Esophagus muscularis mucosa (tissue), 4 donors: ENCODE measurements at regions not wholly inside any gene's neighbourhood (a gene's known extent, or its start where the extent isn't known, plus 50 kb on each side); places are given as distances from the start of the nearest gene placed in this dataset.

Experiments used
- DNase-seq: peaks from one replicate; pipeline ENCODE4 v3.0.0-alpha.2; 2017; ENCODE audit errors: extremely low spot score
- H3K27ac ChIP-seq, 4 donors: fragments of 200-600 bp; sonication (generic); replicated peaks in 1 of 4; 1 replicate in 3 of 4; 2 replicates in 1 of 4; pipeline ENCODE4 v1.5.1; 2016 to 2019; ENCODE audit warnings: mild to moderate bottlenecking in 1 of 4
- H3K27me3 ChIP-seq, 4 donors: fragments of 200-600 bp; sonication (generic); one replicate each; pipeline versions ENCODE4 v1.5.1 to v1.6.0; 2016 to 2019
- H3K36me3 ChIP-seq, 4 donors: fragments of 200-600 bp; sonication (generic); one replicate each; pipeline ENCODE4 v1.5.1; 2016 to 2019
- H3K4me1 ChIP-seq, 4 donors: fragments of 200-600 bp; sonication (generic); one replicate each; pipeline ENCODE4 v1.5.1; 2016 to 2019
- H3K4me3 ChIP-seq, 4 donors: fragments of 200-600 bp; sonication (generic); 1 replicate in 2 of 4; 2 replicates in 2 of 4; pipeline ENCODE4 v1.5.1; 2016 to 2019; ENCODE audit warnings: mild to moderate bottlenecking in 4 of 4, moderate library complexity in 1 of 4
- H3K9me3 ChIP-seq, 4 donors: fragments of 200-600 bp; sonication (generic); 1 replicate in 3 of 4; 2 replicates in 1 of 4; pipeline ENCODE4 v1.5.1; 2016 to 2019
- CTCF ChIP-seq, 3 experiments: fragments of 200-600 bp in 2 of 3; fragments of 450-650 bp in 1 of 3; sonication (generic) in 2 of 3; IDR thresholded peaks; one replicate each; pipeline ENCODE4 v1.5.1; 2017 to 2019; ENCODE audit warnings: antibody characterized with exemption in 3 of 3, mild to moderate bottlenecking in 2 of 3, moderate library complexity in 1 of 3
- EP300 ChIP-seq: sonication (generic); formaldehyde crosslinking; IDR thresholded peaks from one replicate; pipeline ENCODE4 v1.6.1; 2017; ENCODE audit warnings: antibody characterized with exemption
- POLR2A ChIP-seq: fragments of 450-650 bp; IDR thresholded peaks from one replicate; pipeline ENCODE4 v1.6.1; 2017; ENCODE audit warnings: antibody characterized with exemption, moderate library complexity, mild to moderate bottlenecking, low read depth
- POLR2AphosphoS5 ChIP-seq, 2 donors: sonication (generic); formaldehyde crosslinking; IDR thresholded peaks; one replicate each; pipeline ENCODE4 v1.6.1; 2017; ENCODE audit warnings: antibody characterized with exemption in 2 of 2
- WGBS: methylation state at CpG from one replicate; pipeline ENCODE4 v1.1.5; 2018; 5-methylcytosine and 5-hydroxymethylcytosine counted together
- intact Hi-C: fragments of 100-400 bp; cut with DNase I; formaldehyde crosslinking; loops from one replicate; pipeline ENCODE4 v1.15.1; 2023

- Histone ChIP-seq H3K27ac (peak overlapping the region; percentile 84 to 91 (median 88)), H3K4me1 (peaks cover 6 to 41% (median 36%) of the 10 kb centered on the region in 4 donors), H3K36me3 (no peaks in the 10 kb centered on the region), H3K9me3 (no peaks in the 10 kb centered on the region), H3K27me3 (no peaks in the 10 kb centered on the region), H3K4me3 (peak overlapping the region; percentile 85 to 94 (median 93))
- TF ChIP-seq POLR2A (no peak), EP300 (no peak), CTCF (IDR thresholded peaks at IDR 0.05) (no peak), POLR2AphosphoS5 (IDR thresholded peaks at IDR 0.05) (no peak)
- no peak for DNase-seq
- intact Hi-C loops = loop anchor here (5.0 to 10.0 kb wide), 2 partner anchors 137 to 260 kb away; no protein-coding TSS in a partner anchor
- WGBS = 35% methylated on average over 13 of the region's 14 CpGs
Measured at GRCh38 chr7:18087687-18088078, 60.0 kb upstream of the PRPS1L1 start.

- Histone ChIP-seq H3K4me3 (no peak overlapping the region), H3K27ac (no peak overlapping the region), H3K4me1 (peaks cover 0 to 9% (median 0%) of the 10 kb centered on the region in 4 donors), H3K36me3 (no peaks in the 10 kb centered on the region), H3K9me3 (peaks cover 0 to 10% (median 0%) of the 10 kb centered on the region in 4 donors), H3K27me3 (no peaks in the 10 kb centered on the region)
- DNase-seq = no peak
- 74% methylated on average over 2 of the region's 2 CpGs for WGBS
- intact Hi-C loops = no loop called here
- TF ChIP-seq POLR2AphosphoS5 (IDR thresholded peaks at IDR 0.05) (no peak), EP300 (no peak), CTCF (IDR thresholded peaks at IDR 0.05) (no peak), POLR2A (no peak)
Measured at GRCh38 chr7:18096087-18096486, 68.4 kb upstream of the PRPS1L1 start.

- no peak overlapping the region for H3K4me3 ChIP-seq
- TF ChIP-seq POLR2AphosphoS5 (IDR thresholded peaks at IDR 0.05) (no peak), EP300 (no peak), POLR2A (no peak), CTCF (IDR thresholded peaks at IDR 0.05) (no peak)
- peaks cover 0 to 13% (median 3%) of the 10 kb centered on the region in 4 donors for H3K4me1 ChIP-seq
- WGBS = 69% methylated on average over 2 of the region's 2 CpGs
- no peaks in the 10 kb centered on the region for H3K27me3 ChIP-seq
- peaks cover 0 to 11% (median 0%) of the 10 kb centered on the region in 4 donors for H3K9me3 ChIP-seq
- H3K27ac ChIP-seq = peak overlapping the region in 2 of 4 donors; percentile 9 to 15
- no peaks in the 10 kb centered on the region for H3K36me3 ChIP-seq
- intact Hi-C loops = no loop called here
- DNase-seq = no peak
Measured at GRCh38 chr7:18102576-18102975, 74.9 kb upstream of the PRPS1L1 start.

- Histone ChIP-seq H3K27me3 (no peaks in the 10 kb centered on the region), H3K4me1 (peaks cover 0 to 14% (median 3%) of the 10 kb centered on the region in 4 donors), H3K27ac (no peak overlapping the region), H3K9me3 (peaks cover 0 to 11% (median 0%) of the 10 kb centered on the region in 4 donors), H3K4me3 (no peak overlapping the region), H3K36me3 (no peaks in the 10 kb centered on the region)
- 89% methylated on average over 15 of the region's 15 CpGs for WGBS
- intact Hi-C loops = no loop called here
- DNase-seq = no peak
- TF ChIP-seq CTCF (IDR thresholded peaks at IDR 0.05) (no peak), POLR2A (no peak), EP300 (no peak), POLR2AphosphoS5 (IDR thresholded peaks at IDR 0.05) (no peak)
Measured at GRCh38 chr7:18103436-18104218, 76.0 kb upstream of the PRPS1L1 start.
